Activated CD4-positive, alpha-beta T cell treated with anti-CD3 and anti-CD28 coated beads, Interleukin-2, amount 10 ng/mL, durations not matched to agents 7 days and 5 days (primary cell): ENCODE measurements at regions not wholly inside any gene's neighbourhood (a gene's known extent, or its start where the extent isn't known, plus 50 kb on each side); places are given as distances from the start of the nearest gene placed in this dataset.
"Not testable (repeated sequence)": the region's sequence is repeated elsewhere in the genome, so short reads cannot be mapped to it uniquely, and the experiment has no call there.

Experiments
- CTCF ChIA-PET: fragments of 350-600 bp; sonication (Branson Sonifier 250); formaldehyde crosslinking; loops from one replicate; lab custom pipeline; 2021; ENCODE audit warnings: antibody characterized with exemption; lab: Charles Lee
- POLR2A ChIA-PET: fragments of 350-600 bp; sonication (Branson Sonifier 250); formaldehyde crosslinking; loops from one replicate; lab custom pipeline; 2021; ENCODE audit warnings: antibody characterized with exemption; lab: Charles Lee
- DNase-seq: peaks from one replicate; pipeline ENCODE4 v3.0.0-alpha.2; 2020
- H3K27ac Mint-ChIP-seq: one replicate; pipeline ENCODE4 v1.8.0; 2021; ENCODE audit warnings: mild to moderate bottlenecking, moderate library complexity, mixed read lengths
- H3K27me3 Mint-ChIP-seq: one replicate; pipeline ENCODE4 v1.8.0; 2021; ENCODE audit warnings: mixed read lengths
- H3K36me3 Mint-ChIP-seq: one replicate; pipeline ENCODE4 v1.8.0; 2021; ENCODE audit warnings: low read depth, mixed read lengths
- H3K4me1 Mint-ChIP-seq: one replicate; pipeline ENCODE4 v1.8.0; 2021; ENCODE audit warnings: mixed read lengths
- H3K4me3 Mint-ChIP-seq: one replicate; pipeline ENCODE4 v1.8.0; 2021; ENCODE audit warnings: mild to moderate bottlenecking, moderate library complexity, mixed read lengths
- H3K9me3 Mint-ChIP-seq: one replicate; pipeline ENCODE4 v1.8.0; 2021; ENCODE audit warnings: mixed read lengths

DNA sequence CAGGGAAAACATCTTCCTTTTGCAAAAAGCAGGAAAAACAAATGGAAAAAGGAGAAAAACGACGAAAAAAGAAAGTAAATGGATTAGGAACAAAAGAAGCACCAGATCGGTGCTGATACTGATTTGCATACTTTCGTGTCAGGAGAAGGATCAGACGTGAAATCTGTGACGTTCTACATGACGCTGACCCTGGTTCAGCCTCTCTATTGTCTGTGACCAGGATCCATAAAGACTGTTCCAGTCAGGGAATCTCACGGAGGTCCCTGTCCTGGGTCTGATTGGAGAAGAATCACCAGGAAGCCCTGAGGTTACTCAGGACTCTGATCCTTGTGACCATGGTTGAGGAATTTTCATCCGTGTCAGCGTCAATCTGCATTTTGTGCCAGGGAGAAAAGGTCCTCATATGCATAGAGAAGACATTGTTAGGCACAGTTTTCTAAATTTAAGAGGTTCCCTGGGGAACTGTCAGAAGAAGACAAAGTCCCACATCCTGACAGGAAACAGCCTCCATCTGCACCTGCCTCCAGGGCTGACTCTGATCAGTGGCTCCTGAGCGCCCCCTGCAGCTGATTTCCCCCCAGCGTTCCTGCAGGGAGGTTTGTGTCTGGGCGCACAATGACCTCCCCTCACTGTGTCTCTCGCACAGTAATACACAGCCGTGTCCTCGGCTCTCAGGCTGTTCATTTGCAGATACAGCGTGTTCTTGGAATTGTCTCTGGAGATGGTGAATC lies 832.9 kb downstream of the TMEM121 start:
- H3K36me3 Mint-ChIP-seq, CTCF ChIA-PET, H3K9me3 Mint-ChIP-seq, H3K27ac Mint-ChIP-seq, POLR2A ChIA-PET, H3K4me3 Mint-ChIP-seq, H3K4me1 Mint-ChIP-seq: not testable (repeated sequence)
- peaks cover 27% of the 10 kb centered on the region for H3K27me3 Mint-ChIP-seq
- peak; percentile 43 for DNase-seq

DNA sequence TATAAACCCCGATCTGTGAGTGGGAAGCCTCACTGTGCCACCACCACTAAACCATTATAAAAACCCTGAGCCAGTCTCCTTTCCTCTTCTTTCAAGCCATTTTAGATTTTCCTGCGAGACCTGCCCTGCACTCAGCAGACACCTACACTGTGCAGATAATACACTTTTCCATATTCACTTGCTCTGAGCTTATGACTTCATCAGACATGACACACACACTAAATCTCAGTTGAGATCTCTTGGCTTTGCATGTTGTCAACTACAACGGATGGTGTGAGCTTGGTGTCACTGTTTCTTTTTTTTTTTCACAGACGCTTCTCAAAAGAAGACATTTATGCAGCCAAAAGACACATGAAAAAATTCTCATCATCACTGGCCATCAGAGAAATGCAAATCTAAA lies 839.0 kb downstream of the TMEM121 start:
- H3K9me3 Mint-ChIP-seq, POLR2A ChIA-PET, DNase-seq, H3K4me1 Mint-ChIP-seq, H3K27ac Mint-ChIP-seq, CTCF ChIA-PET, H3K4me3 Mint-ChIP-seq, H3K36me3 Mint-ChIP-seq: not testable (repeated sequence)
- H3K27me3 Mint-ChIP-seq, result peaks cover 15% of the 10 kb centered on the region

DNA sequence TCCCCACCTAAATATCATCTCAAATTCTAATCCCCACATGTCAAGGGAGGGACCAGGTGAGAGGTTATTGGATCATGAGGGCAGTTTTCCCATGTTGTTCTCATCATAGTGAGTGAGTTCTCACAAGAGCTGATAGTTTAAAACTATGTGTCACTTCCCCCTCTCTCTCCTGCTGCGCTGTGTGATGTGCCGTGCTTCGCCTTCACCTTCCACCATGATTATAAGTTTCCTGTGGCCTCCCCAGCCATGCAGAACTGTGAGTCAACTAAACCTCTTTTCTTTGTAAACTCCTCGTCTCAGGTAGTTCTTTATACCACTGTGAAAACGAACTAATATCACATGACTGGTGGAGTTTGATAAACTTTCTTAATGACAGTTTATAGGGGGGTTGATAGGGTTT lies 839.5 kb downstream of the TMEM121 start:
- H3K27ac Mint-ChIP-seq, H3K4me3 Mint-ChIP-seq, H3K36me3 Mint-ChIP-seq, H3K4me1 Mint-ChIP-seq, CTCF ChIA-PET, POLR2A ChIA-PET, H3K9me3 Mint-ChIP-seq, DNase-seq: not testable (repeated sequence)
- H3K27me3 Mint-ChIP-seq, result peaks cover 17% of the 10 kb centered on the region

DNA sequence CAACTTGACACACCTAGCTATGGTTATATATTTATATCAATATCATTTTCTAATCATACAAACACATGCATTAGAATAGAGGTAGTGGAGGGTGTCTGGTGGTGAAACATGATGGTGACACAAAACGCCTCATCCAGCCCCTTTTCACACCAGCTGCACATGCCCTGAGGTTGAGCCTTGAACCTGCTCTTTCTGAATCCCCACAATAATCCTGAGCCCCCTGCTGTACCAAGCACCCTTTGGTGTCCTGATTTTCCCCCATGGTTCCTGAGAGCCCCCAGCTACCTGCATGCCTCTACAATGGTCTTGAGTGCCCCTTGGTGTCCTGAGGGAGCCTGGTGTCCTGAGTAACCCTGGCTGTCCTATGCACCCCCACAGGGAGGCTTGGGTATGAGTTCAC lies 840.6 kb downstream of the TMEM121 start:
- DNase-seq, CTCF ChIA-PET, H3K9me3 Mint-ChIP-seq, POLR2A ChIA-PET, H3K4me3 Mint-ChIP-seq, H3K36me3 Mint-ChIP-seq, H3K27ac Mint-ChIP-seq, H3K4me1 Mint-ChIP-seq: not testable (repeated sequence)
- peaks cover 12% of the 10 kb centered on the region for H3K27me3 Mint-ChIP-seq

DNA sequence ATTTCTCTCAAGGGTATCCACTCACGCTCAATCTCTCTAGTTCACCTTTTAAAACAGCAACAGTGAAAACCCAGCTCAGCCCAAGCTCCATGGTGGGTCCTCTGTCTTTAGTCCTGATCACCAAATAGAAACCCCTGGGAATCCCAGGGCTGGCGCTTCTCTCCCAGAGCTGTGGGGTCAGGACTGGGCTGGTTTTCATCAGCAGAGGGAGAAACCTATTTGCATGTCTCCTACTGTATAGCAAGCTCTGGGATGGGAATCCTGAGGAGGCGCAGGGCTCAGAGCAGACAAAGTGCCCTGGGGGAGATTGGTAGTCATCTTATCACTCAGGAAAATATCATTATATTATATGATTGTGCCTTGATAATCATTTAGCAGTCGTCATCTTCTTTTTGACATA lies 843.1 kb downstream of the TMEM121 start:
- H3K36me3 Mint-ChIP-seq, H3K4me3 Mint-ChIP-seq, DNase-seq, POLR2A ChIA-PET, H3K27ac Mint-ChIP-seq, H3K9me3 Mint-ChIP-seq, CTCF ChIA-PET: not testable (repeated sequence)
- Mint-ChIP-seq H3K4me1 (peaks cover 17% of the 10 kb centered on the region), H3K27me3 (peaks cover 10% of the 10 kb centered on the region)

DNA sequence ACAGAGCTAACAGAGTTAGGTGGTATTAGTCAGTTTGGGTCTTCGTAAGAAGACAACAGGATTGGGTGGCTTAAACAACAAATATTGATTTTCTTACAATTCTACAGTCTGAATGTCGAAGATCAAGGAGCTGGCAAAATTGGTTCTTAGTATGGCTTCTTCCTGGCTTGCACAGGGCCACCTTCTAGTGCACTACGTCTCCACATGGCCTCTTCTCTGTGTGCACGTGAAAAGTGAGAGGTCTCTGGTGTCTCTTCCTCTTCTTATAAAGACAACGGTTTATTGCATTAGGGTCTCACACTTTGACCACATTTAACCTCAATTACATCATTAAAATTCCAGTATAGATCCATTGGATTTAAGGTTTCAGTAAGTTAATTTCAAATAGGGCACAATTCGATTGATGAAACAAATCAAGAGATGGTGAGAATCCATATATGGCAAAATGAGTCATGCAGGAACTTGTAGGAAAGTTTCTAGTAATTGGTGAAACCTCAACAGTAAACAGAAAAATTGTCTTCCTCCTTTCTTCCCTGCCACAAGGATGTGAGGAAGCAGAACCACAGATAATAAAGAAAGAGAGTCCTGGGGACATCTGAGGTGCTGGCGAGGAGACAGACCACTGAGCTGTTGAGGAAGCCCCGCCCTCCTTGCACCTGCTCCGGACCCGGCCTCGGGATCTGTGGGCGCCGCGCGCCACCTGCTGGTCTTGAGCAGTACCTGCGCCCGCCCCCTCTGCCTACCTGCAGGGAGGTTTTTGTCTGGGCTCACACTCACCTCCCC lies 846.7 kb downstream of the TMEM121 start:
- Mint-ChIP-seq H3K27ac (no peak overlapping the region), H3K36me3 (no peaks in the 10 kb centered on the region), H3K4me1 (peaks cover 24% of the 10 kb centered on the region), H3K27me3 (peaks cover 11% of the 10 kb centered on the region), H3K9me3 (no peaks in the 10 kb centered on the region), H3K4me3 (no peak overlapping the region)
- ChIA-PET CTCF (interaction anchor here (0.6 to 6.1 kb wide), 17 partner anchors 12 to 203 kb away, joined by 3 to 58 read pairs (median 3); no protein-coding TSS in a partner anchor), POLR2A (no interaction called here)
- peak; percentile 79 for DNase-seq

DNA sequence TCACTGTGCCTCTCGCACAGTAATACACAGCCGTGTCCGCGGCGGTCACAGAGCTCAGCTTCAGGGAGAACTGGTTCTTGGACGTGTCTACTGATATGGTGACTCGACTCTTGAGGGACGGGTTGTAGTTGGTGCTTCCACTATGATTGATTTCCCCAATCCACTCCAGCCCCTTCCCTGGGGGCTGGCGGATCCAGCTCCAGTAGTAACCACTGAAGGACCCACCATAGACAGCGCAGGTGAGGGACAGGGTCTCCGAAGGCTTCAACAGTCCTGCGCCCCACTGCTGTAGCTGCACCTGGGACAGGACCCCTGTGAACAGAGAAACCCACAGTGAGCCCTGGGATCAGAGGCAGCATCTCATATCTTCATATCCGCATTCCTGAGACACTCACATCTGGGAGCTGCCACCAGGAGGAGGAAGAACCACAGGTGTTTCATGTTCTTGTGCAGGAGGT lies 847.3 kb downstream of the TMEM121 start:
- Mint-ChIP-seq H3K27me3 (peaks cover 11% of the 10 kb centered on the region), H3K4me1 (peaks cover 24% of the 10 kb centered on the region)

DNA sequence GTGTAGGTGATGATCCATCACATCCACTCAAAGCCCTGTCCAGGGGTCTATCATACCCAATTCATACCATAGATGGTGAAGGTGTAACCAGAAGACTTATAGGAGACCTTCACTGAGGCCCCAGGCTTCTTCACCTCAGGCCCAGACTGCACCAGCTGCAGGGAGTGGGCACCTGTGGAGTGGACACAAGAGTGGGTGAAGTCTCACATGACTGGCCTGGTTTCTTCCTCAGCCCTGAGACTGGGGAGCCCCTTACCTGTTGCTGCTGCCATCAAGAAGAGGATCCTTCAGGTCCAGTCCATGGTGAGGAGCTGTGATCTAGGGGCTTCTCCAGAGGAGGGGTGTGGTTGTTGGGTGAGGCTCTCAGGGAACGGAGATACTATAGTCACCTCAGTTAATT lies 851.0 kb downstream of the TMEM121 start:
- CTCF ChIA-PET, result interaction anchor here (1.3 to 3.2 kb wide), 2 partner anchors 9 to 40 kb away, joined by 3 to 14 read pairs; no protein-coding TSS in a partner anchor
- DNase-seq, result no peak
- Mint-ChIP-seq H3K27me3 (peaks cover 25% of the 10 kb centered on the region), H3K9me3 (no peaks in the 10 kb centered on the region), H3K36me3 (no peaks in the 10 kb centered on the region), H3K27ac (no peak overlapping the region), H3K4me3 (no peak overlapping the region), H3K4me1 (peaks cover 24% of the 10 kb centered on the region)
- POLR2A ChIA-PET, result no interaction called here

More for the DNA sequence above, 847.3 kb downstream of the TMEM121 start:
- H3K36me3 Mint-ChIP-seq, H3K4me3 Mint-ChIP-seq, DNase-seq, POLR2A ChIA-PET, H3K9me3 Mint-ChIP-seq, H3K27ac Mint-ChIP-seq: not testable (repeated sequence)
- CTCF ChIA-PET, result interaction anchor here (0.8 to 6.1 kb wide), 18 partner anchors 16 to 291 kb away, joined by 3 to 58 read pairs (median 4); no protein-coding TSS in a partner anchor

DNA sequence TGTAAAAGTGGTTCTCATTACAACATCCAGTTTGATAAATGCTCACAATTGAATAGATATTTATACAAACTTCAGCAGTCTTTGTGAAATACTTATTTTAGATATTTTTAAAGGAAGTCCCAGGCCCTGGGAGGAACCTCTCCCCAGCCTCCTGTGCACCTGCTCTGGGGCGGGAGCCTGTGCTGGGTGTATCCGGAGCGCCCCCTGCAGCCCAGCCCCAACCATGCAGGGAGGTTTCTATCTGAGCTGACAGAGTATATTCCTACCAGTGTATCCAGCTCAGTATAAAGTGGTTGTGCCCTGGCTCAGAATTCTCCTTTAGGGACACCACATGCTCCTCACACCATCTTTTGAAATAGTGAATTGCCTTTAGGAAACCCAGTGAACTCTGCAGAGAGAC lies 851.8 kb downstream of the TMEM121 start:
- no peaks in the 10 kb centered on the region for H3K9me3 Mint-ChIP-seq
- CTCF ChIA-PET, result interaction anchor here (0.6 to 3.2 kb wide), 5 partner anchors 9 to 100 kb away, joined by 3 to 14 read pairs (median 4); no protein-coding TSS in a partner anchor
- peak; percentile 41 for DNase-seq
- POLR2A ChIA-PET, result no interaction called here
- H3K27ac Mint-ChIP-seq, result no peak overlapping the region
- no peaks in the 10 kb centered on the region for H3K36me3 Mint-ChIP-seq
- peaks cover 20% of the 10 kb centered on the region for H3K4me1 Mint-ChIP-seq
- H3K27me3 Mint-ChIP-seq, result peaks cover 26% of the 10 kb centered on the region
- H3K4me3 Mint-ChIP-seq, result no peak overlapping the region

DNA sequence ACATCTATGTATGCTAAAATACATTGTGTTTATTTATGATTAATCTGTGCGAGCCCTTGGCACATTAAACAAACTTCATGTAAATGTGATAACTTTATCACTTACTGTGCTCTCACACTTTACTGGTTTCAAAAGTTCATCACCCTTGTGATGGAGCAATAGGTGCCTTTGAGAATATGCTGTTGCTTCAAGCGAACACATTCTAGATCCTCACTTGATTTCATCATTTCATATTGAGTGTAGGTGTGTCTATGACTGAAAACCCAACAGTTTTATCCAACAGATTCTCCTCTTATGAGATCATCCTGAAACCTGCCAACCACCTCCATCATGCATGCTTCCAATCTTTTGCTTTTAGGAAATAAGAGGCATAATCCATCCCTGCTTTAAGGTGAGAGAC lies 854.4 kb downstream of the TMEM121 start:
- no peak for DNase-seq
- ChIA-PET POLR2A (no interaction called here), CTCF (no interaction called here)
- Mint-ChIP-seq H3K27ac (no peak overlapping the region), H3K36me3 (no peaks in the 10 kb centered on the region), H3K27me3 (peaks cover 21% of the 10 kb centered on the region), H3K4me1 (no peaks in the 10 kb centered on the region), H3K4me3 (no peak overlapping the region), H3K9me3 (no peaks in the 10 kb centered on the region)

DNA sequence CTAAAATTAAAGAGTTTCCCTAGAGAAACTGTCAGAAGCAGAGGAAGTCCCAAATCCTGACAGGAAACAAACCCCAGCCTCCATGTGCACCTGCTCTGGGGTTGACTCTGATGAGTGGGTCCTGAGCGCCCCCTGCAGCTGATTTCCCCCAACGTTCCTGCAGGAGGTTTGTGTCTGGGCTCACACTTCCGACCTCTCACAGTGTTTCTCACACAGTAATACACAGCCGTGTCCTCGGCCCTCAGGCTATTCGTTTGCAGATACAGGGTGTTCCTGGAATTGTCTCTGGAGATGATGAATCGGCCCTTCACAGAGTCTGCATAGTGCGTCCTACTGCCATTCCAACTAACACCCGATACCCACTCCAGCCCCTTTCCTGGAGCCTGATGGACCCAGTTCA lies 862.8 kb downstream of the TMEM121 start:
- H3K4me1 Mint-ChIP-seq, DNase-seq, H3K27ac Mint-ChIP-seq, H3K36me3 Mint-ChIP-seq, POLR2A ChIA-PET, H3K4me3 Mint-ChIP-seq, H3K9me3 Mint-ChIP-seq: not testable (repeated sequence)
- peaks cover 13% of the 10 kb centered on the region for H3K27me3 Mint-ChIP-seq
- CTCF ChIA-PET, result interaction anchor here (1.8 to 2.3 kb wide), 2 partner anchors 15 to 28 kb away, joined by 4 to 14 read pairs; no protein-coding TSS in a partner anchor

- ChIA-PET POLR2A (no interaction called here), CTCF (interaction anchor here (1.8 to 2.3 kb wide), 2 partner anchors 16 to 27 kb away, joined by 4 to 14 read pairs; no protein-coding TSS in a partner anchor)
- no peak overlapping the region for H3K4me3 Mint-ChIP-seq
- no peaks in the 10 kb centered on the region for H3K9me3 Mint-ChIP-seq
- H3K4me1 Mint-ChIP-seq, result peaks cover 7% of the 10 kb centered on the region
- H3K27ac Mint-ChIP-seq, result no peak overlapping the region
- DNase-seq, result no peak
- H3K27me3 Mint-ChIP-seq, result peaks cover 13% of the 10 kb centered on the region
- H3K36me3 Mint-ChIP-seq, result no peaks in the 10 kb centered on the region
Measured at GRCh38 chr14:106390401-106390800, 864.0 kb downstream of the TMEM121 start.

DNA sequence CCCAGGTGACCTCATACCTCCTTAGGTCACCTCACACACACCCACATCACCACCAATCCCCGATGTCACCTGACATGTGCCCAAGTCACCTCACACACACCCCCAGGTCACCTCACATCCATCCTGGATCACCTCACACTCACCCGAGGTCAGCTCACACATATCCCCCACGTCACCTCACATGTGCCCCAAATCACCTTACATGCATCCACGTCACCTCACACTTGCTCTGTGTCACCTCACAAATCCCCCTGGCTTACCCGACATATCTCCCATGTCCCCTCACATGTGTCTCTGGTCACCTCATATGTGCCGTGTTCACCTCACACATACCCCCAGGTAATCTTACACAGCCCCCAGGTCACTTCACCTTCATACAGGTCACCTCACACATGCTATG lies 864.6 kb downstream of the TMEM121 start:
- CTCF ChIA-PET, result interaction anchor here (2.3 kb wide), 1 partner anchor 26 kb away, joined by 14 read pairs; no protein-coding TSS in a partner anchor
- H3K36me3 Mint-ChIP-seq, result no peaks in the 10 kb centered on the region
- no peak overlapping the region for H3K27ac Mint-ChIP-seq
- H3K4me1 Mint-ChIP-seq, result peaks cover 13% of the 10 kb centered on the region
- no peaks in the 10 kb centered on the region for H3K9me3 Mint-ChIP-seq
- H3K4me3 Mint-ChIP-seq, result no peak overlapping the region
- peaks cover 13% of the 10 kb centered on the region for H3K27me3 Mint-ChIP-seq
- POLR2A ChIA-PET, result no interaction called here
- DNase-seq, result no peak
